ENCODE measurements at regions not wholly inside any gene's neighbourhood (a gene's known extent, or its start where the extent isn't known, plus 50 kb on each side); places are given as distances from the start of the nearest gene placed in this dataset.

DNA sequence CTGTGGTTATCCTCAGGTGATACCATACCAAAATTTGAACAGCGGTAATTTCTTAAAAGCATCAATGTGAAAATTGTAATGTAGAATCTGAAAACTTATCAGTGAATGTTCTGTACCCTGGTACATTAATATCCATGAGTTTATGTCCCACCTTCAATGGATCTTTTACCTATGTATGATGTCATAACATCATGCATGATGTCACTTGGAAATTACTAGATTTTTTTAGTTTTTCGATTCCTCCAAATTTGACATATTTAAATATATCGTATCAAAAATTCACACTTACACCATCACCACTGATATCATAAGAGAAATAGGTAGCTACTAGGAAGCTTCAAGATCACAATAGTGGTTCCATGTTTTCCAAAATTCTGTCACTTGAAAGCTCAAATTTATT is 95.0 kb upstream of the AKR1E2 start:
- DNase-seq, result no peak

DNA sequence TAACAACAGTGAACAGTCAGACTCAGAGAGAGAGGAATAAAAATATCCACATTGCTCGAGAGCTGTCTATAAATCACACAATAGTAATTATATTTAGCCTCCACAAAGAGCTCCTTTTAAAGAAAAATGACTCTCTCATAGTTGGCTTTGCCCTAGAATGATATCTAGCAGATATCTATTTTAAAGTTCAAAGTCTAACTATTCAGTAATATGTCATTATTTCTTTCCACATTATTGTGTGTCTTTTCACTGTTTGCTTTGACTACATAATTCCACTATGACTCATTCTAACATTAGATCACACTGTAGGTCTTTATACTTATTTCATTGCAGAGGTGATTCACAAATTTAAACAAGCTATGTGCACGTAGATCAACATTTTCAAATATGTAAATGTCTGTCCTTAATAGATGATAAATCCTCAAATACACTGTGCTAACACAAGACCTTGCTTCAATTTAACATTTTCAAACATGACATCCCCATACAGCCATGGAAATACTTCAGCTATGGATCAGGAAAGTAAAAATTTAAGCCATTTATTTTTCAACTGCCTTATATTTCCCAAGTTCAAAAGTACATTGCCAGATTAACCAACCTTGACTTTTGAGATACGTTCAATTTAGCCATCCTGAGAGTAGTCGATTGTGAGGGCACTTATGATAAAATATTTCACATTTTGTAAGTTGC is 99.9 kb upstream of the AKR1E2 start:
- no peak for DNase-seq

GRCh38 chr10:4723860-4724259 is 102.1 kb upstream of the AKR1E2 start:
- DNase-seq, result no peak

GRCh38 chr10:4721999-4722753 is 103.8 kb upstream of the AKR1E2 start:
- DNase-seq, result no peak

GRCh38 chr10:4720463-4720862 is 105.5 kb upstream of the AKR1E2 start:
- no peak for DNase-seq

DNA sequence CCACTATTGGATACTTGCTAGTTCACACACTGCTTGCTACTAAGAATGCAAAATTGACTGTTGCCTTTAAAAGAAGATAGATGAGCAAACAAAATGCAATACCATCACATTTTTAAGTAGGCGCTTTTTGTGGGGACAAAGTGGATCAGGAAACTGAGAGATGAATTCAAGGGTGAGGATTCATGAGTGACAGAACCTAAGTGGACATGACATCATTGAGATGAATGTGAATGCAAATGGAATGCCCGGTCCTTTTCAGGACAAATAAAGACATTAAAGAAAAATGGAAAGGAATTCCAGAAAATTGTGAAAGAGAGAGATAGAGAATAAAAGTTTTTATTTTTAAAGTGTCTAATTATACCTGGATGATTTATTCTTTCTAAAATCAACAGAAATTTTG is 106.3 kb upstream of the AKR1E2 start:
- no peak for DNase-seq

DNA sequence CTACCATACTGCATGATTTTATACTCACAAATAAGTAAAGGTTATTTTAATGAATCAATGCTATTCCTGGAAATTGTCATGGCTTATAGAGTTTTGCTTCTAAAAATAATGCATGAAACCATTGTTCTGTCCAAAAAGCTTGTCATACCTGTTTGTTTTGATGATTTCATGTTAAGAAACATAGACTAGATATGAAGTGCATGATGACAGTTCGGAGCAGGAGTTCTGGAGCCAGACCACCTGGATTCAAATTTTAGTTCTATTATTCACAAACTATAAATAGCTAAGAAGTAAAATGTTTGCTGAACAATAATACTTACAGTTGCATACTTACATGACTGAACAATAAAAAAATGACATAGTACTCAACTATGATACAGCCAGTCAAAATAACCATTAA is 107.0 kb upstream of the AKR1E2 start:
- no peak for DNase-seq

- DNase-seq, result no peak
Measured at GRCh38 chr10:4718544-4718943, 107.5 kb upstream of the AKR1E2 start.

DNA sequence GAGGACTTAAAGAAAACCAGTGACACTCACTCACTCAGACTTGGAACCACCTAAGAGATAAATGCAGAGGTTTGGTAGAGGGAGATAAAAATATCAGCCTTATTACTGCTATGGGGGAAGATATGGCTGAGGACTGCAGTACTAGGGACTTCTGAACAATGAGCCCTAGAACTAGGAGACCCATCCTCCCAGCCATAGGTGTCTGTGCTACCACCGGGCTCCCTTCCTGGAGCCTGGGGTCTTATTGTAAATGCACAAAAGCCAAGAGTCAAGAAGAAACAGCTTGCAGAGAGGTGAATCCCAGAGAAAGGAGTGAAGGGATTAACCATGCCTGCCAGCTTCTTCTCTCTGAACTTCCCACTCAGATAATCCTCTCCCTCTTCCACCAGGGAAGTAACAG is 108.3 kb upstream of the AKR1E2 start:
- no peak for DNase-seq

DNA sequence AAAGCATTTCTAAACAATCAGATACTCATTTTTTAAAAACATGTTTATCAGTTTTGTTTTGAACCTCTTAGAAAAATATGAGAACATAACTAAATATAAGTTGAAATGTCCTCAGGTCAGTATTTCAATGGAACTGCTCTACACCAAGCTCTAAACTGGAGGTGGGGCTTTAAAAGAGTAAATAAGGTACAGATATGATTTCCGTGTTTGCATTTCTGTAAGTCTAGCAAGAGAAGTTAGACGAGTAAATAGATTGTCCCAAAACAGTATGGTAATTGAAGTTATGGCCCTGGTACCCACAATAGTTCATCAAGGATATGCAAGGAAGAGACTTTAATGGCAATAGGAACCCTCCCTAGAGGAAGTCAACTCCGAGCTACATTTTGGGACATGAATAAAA is 115.1 kb upstream of the AKR1E2 start:
- no peak for DNase-seq

GRCh38 chr10:4708123-4708759 is 117.8 kb upstream of the AKR1E2 start:
- no peak for DNase-seq

GRCh38 chr10:4707221-4707620 is 118.8 kb upstream of the AKR1E2 start:
- no peak for DNase-seq

- no peak for DNase-seq
Measured at GRCh38 chr10:4704034-4704545, 121.9 kb upstream of the AKR1E2 start.

DNA sequence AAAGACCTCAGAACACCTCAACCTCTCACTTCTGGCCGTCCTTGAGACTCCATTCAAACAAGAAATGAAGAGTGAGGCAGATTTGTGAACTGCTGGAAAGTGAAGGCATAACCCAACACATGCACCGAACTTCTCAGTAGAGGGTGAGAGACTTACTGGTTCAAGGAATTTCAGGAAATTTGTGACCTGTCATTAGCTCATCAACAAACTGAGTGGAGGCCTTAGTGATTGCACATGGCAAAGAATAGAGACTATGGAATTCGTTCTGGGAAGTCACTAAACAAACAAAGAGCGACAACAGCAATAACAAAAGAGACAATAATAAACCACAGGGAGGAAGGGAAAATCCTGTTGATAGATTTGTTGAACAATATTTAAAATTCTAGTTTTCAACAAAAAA is 125.0 kb upstream of the AKR1E2 start:
- no peak for DNase-seq

GRCh38 chr10:4699950-4700730 is 125.9 kb upstream of the AKR1E2 start:
- DNase-seq, result no peak

DNA sequence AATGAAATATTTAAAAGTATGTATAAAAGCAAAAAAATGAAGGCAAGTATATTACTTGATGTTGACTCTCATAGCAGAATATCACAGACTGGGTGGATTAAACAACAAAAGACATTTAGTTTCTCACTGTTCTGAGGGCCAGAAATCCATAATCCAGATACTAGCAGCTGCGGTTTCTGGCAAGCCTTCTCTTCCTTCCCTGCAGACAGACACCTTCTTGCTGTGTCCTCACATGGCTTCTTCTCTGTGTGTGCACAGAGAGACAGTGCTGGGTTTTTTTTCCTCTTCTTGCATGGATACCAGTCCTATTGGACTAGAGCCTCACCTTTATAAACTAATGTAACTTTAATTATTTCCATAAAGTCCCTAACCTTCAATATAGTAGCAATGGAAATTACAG is 127.9 kb upstream of the AKR1E2 start:
- no peak for DNase-seq

DNA sequence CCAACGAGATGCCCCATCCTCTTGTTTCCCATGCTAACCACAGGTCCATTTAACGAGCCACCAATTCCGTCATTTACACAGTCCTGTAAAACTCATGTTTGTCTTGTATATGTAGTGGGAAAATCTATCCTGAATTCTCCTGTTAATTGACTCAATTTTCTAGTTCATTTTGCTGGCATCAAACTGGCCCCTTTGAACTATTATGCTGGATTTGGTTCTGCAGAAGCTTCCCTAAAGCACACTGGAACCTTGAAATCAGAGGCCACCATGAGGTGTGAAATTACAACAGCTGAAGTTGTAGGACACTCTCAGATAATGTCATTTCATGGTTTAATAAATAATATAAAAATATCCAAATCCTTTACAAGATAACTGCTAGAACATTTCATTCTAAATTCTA is 129.8 kb upstream of the AKR1E2 start:
- DNase-seq, result no peak

DNA sequence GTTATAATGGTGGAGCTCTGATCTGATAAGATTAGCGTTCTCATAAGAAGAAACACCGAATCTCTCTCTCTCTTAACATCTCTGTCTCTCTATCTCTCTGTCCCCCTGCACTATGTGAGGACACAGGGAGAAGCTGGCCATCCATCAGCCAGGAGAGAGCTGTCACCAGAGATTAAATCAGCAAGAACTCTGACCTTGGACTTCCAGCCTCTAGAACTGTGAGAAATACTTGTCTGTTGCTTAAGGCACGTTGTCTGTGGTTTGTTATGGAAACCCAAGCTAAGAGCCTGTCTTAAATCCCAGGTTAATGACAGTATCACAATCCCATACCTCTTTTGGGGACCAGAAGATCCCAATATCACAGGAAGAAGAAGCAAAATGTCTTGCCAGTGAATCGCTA is 132.0 kb upstream of the AKR1E2 start:
- no peak for DNase-seq

- DNase-seq, result no peak
Measured at GRCh38 chr10:4692206-4692605, 133.8 kb upstream of the AKR1E2 start.

DNA sequence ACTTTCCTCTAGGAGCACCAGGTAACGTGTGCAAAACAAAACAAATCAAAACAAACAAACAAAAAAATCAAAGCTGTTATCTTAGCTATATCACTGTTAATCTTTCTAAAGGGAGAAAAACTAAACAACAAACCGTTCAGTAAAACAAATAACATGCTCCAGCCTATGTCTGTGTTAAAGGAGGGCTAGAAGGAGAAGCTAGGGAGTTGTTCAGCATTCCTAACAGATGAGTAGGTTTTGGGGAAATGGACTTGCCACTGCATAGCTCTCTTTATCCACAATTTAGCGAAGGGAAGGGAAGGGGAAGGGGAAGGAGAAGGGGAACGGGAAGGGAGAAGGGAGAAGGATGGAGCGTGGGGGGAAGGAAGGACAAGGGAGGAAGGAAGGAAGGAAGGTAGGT is 134.2 kb upstream of the AKR1E2 start:
- no peak for DNase-seq

DNA sequence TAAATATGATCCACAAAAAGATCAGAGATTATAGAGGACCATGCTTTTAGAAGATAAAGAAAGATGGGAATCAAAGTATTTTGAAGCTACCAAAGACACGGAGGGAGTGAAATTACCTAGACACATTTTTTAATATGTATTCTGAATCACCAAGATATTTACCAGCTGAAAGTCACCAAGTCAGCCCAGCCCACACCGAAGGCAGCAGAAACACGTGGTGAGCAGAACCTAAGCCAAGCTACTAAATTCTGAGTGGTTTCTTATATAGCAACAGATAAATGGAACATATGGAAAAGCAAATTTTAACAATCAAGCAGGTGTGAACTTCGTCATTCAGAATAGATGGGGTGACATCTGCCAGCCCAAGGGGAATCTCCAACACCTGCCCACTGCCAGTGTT is 134.7 kb upstream of the AKR1E2 start:
- DNase-seq, result no peak

- no peak for DNase-seq
Measured at GRCh38 chr10:4688601-4689000, 137.4 kb upstream of the AKR1E2 start.

GRCh38 chr10:4688168-4688567 is 137.8 kb upstream of the AKR1E2 start:
- no peak for DNase-seq

Measured in CD4-positive, alpha-beta T cell treated with Interferon gamma for 1 hour (primary cell).